ENCODE measurements at regions not wholly inside any gene's neighbourhood (a gene's known extent, or its start where the extent isn't known, plus 50 kb on each side); places are given as distances from the start of the nearest gene placed in this dataset.

- CTCF ChIA-PET: interaction anchor here (1.5 to 1.6 kb wide), 2 partner anchors 12 to 70 kb away, joined by 4 read pairs; no protein-coding TSS in a partner anchor
- TF ChIP-seq CTCF (IDR thresholded peaks at IDR 0.05; ENCODE audit: low read depth, low read length): peak; percentile 63
- peak overlapping the region; percentile 2 for H3K27ac ChIP-seq (ENCODE audit: low read depth, low read length)
- H3K9me3 ChIP-seq (ENCODE audit: control insufficient read depth, insufficient read depth, low read length): no peaks in the 10 kb centered on the region; the same call in 1 of the 2 replicates
- H3K27me3 ChIP-seq (ENCODE audit: control insufficient read depth, insufficient read depth, low read length): no peaks in the 10 kb centered on the region
- DNase-seq (ENCODE audit: low read depth, low spot score): no peak
- POLR2A ChIA-PET: no interaction called here
- no peak overlapping the region for H3K4me3 ChIP-seq (ENCODE audit: low read depth, low read length)
These were observed 133.7 kb downstream of the AEBP2 start for GRCh38 chr12:19572920-19573558.

GRCh38 chr12:19573866-19574265, 134.6 kb downstream of the AEBP2 start:
- no peak overlapping the region for H3K4me3 ChIP-seq (ENCODE audit: low read depth, low read length)
- no peak for DNase-seq (ENCODE audit: low read depth, low spot score)
- CTCF ChIA-PET: interaction anchor here (1.3 to 1.9 kb wide), 2 partner anchors 27 to 69 kb away, joined by 4 to 5 read pairs; no protein-coding TSS in a partner anchor
- no peaks in the 10 kb centered on the region for H3K27me3 ChIP-seq (ENCODE audit: control insufficient read depth, insufficient read depth, low read length)
- POLR2A ChIA-PET: no interaction called here
- no peak for TF ChIP-seq CTCF (IDR thresholded peaks at IDR 0.05; ENCODE audit: low read depth, low read length)
- no peak overlapping the region for H3K27ac ChIP-seq (ENCODE audit: low read depth, low read length)
- no peaks in the 10 kb centered on the region; the same call in 1 of the 2 replicates for H3K9me3 ChIP-seq (ENCODE audit: control insufficient read depth, insufficient read depth, low read length)

- ChIA-PET CTCF (interaction anchor here (0.7 to 1.9 kb wide), 4 partner anchors 22 to 164 kb away, joined by 3 to 5 read pairs (median 4); no protein-coding TSS in a partner anchor), POLR2A (no interaction called here)
- Histone ChIP-seq H3K27me3 (ENCODE audit: control insufficient read depth, insufficient read depth, low read length) (no peaks in the 10 kb centered on the region), H3K9me3 (ENCODE audit: control insufficient read depth, insufficient read depth, low read length) (no peaks in the 10 kb centered on the region; the same call in 1 of the 2 replicates), H3K4me3 (ENCODE audit: low read depth, low read length) (no peak overlapping the region), H3K27ac (ENCODE audit: low read depth, low read length) (no peak overlapping the region)
- DNase-seq (ENCODE audit: low read depth, low spot score): no peak
- peak; percentile 25 for TF ChIP-seq CTCF (IDR thresholded peaks at IDR 0.05; ENCODE audit: low read depth, low read length)
These were observed 135.3 kb downstream of the AEBP2 start for GRCh38 chr12:19574601-19575000.

GRCh38 chr12:19575337-19576243, 136.3 kb downstream of the AEBP2 start:
- ChIA-PET POLR2A (no interaction called here), CTCF (interaction anchor here (0.6 to 1.9 kb wide), 4 partner anchors 21 to 67 kb away, joined by 3 to 11 read pairs (median 4); no protein-coding TSS in a partner anchor)
- H3K9me3 ChIP-seq (ENCODE audit: control insufficient read depth, insufficient read depth, low read length): no peaks in the 10 kb centered on the region; the same call in 1 of the 2 replicates
- DNase-seq (ENCODE audit: low read depth, low spot score): no peak
- peak overlapping the region; percentile 49 for H3K27ac ChIP-seq (ENCODE audit: low read depth, low read length)
- no peaks in the 10 kb centered on the region for H3K27me3 ChIP-seq (ENCODE audit: control insufficient read depth, insufficient read depth, low read length)
- no peak for TF ChIP-seq CTCF (IDR thresholded peaks at IDR 0.05; ENCODE audit: low read depth, low read length)
- no peak overlapping the region for H3K4me3 ChIP-seq (ENCODE audit: low read depth, low read length)
